Prostate gland (tissue), 2 donors: ENCODE measurements at regions not wholly inside any gene's neighbourhood (a gene's known extent, or its start where the extent isn't known, plus 50 kb on each side); places are given as distances from the start of the nearest gene placed in this dataset.
"Not testable (repeated sequence)": the region's sequence is repeated elsewhere in the genome, so short reads cannot be mapped to it uniquely, and the experiment has no call there.

ENCODE experiments used
- DNase-seq: peaks from one replicate; pipeline ENCODE4 v3.0.0-alpha.2; 2019; ENCODE audit warnings: low spot score
- H3K27ac ChIP-seq, 2 donors: fragments of 200-600 bp; sonication (generic); 2 replicates each; pipeline ENCODE4 v1.5.1; 2017 to 2019
- H3K27me3 ChIP-seq: fragments of 200-600 bp; sonication (generic); replicated peaks from 2 replicates; pipeline ENCODE4 v1.5.1; 2019; ENCODE audit not compliant: insufficient read depth
- H3K36me3 ChIP-seq, 2 donors: fragments of 200-600 bp; sonication (generic); 1 replicate in 1 of 2; 2 replicates in 1 of 2; pipeline versions ENCODE4 v1.5.1 to v1.8.1; 2017 to 2019
- H3K4me1 ChIP-seq: fragments of 200-600 bp; sonication (generic); replicated peaks from 2 replicates; pipeline ENCODE4 v1.5.1; 2019
- H3K4me3 ChIP-seq, 2 donors: fragments of 200-600 bp; sonication (generic); 2 replicates each; pipeline ENCODE4 v1.5.1; 2017 to 2019
- H3K9me3 ChIP-seq: fragments of 200-600 bp; sonication (generic); 2 replicates; pipeline ENCODE4 v1.5.1; 2017
- CTCF ChIP-seq, 4 experiments: fragments of 200-600 bp in 2 of 4; fragments of 450-650 bp in 2 of 4; sonication (generic) in 2 of 4; IDR thresholded peaks; 1 replicate in 3 of 4; 2 replicates in 1 of 4; pipeline ENCODE4 v1.5.1; 2016 to 2019; ENCODE audit warnings: antibody characterized with exemption in 4 of 4, mild to moderate bottlenecking in 2 of 4, moderate library complexity in 2 of 4
- POLR2A ChIP-seq: fragments of 450-650 bp; IDR thresholded peaks from one replicate; pipeline ENCODE4 v1.6.1; 2016; ENCODE audit warnings: antibody characterized with exemption, mild to moderate bottlenecking
- POLR2AphosphoS5 ChIP-seq: sonication (generic); formaldehyde crosslinking; IDR thresholded peaks from one replicate; pipeline ENCODE4 v1.6.1; 2017; ENCODE audit warnings: antibody characterized with exemption
- WGBS: methylation state at CpG from one replicate; pipeline ENCODE4 v1.1.5; 2018; 5-methylcytosine and 5-hydroxymethylcytosine counted together
- intact Hi-C: fragments of 100-400 bp; cut with DNase I; formaldehyde crosslinking; loops from one replicate; pipeline ENCODE4 v1.14.2; 2022

GRCh38 chr6:15021074-15021473 lies 224.8 kb upstream of the JARID2 start:
- Histone ChIP-seq H3K4me1 (no peaks in the 10 kb centered on the region), H3K27me3 (no peaks in the 10 kb centered on the region), H3K4me3 (no peak overlapping the region), H3K9me3 (no peaks in the 10 kb centered on the region), H3K27ac (no peak overlapping the region), H3K36me3 (no peaks in the 10 kb centered on the region)
- intact Hi-C loops, result no loop called here
- 93% methylated on average over 7 of the region's 7 CpGs for WGBS
- no peak for TF ChIP-seq POLR2A
- no peak for TF ChIP-seq POLR2AphosphoS5
- TF ChIP-seq CTCF (IDR thresholded peaks at IDR 0.05), result no peak
- DNase-seq, result no peak

GRCh38 chr6:15023018-15023417 lies 222.9 kb upstream of the JARID2 start:
- WGBS, result 90% methylated on average over 14 of the region's 14 CpGs

DNA sequence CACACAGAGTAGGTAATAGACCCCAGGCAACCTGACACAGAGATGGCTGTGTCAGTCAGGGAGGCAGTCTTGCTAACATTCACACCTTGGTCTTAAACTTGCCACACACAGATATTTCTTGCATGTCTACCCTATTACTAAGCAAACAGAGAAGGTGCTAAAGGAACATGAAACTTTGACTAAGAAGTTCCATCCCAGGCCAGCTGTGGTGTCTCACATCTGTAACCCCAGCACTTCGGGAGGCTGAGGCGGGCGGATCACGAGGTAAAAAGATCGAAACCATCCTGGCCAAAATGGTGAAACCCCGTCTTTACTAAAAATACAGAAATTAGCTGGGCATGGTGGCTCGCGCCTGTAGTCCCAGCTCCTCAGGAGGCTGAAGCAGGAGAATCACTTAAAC lies 222.4 kb upstream of the JARID2 start:
- DNase-seq, result no peak
- Histone ChIP-seq H3K36me3 (no peaks in the 10 kb centered on the region), H3K4me1 (no peaks in the 10 kb centered on the region), H3K4me3 (no peak overlapping the region), H3K27me3 (no peaks in the 10 kb centered on the region), H3K9me3 (no peaks in the 10 kb centered on the region), H3K27ac (no peak overlapping the region)
- TF ChIP-seq POLR2A (no peak), POLR2AphosphoS5 (no peak), CTCF (IDR thresholded peaks at IDR 0.05) (no peak)
- 96% methylated on average over 8 of the region's 8 CpGs for WGBS
- intact Hi-C loops, result no loop called here

More at GRCh38 chr6:15023018-15023417, 222.9 kb upstream of the JARID2 start:
- H3K36me3 ChIP-seq, intact Hi-C loops, H3K4me3 ChIP-seq, H3K27ac ChIP-seq, H3K9me3 ChIP-seq, DNase-seq, H3K27me3 ChIP-seq, H3K4me1 ChIP-seq: not testable (repeated sequence)

- no peaks in the 10 kb centered on the region for H3K36me3 ChIP-seq
- no peaks in the 10 kb centered on the region for H3K4me1 ChIP-seq
- intact Hi-C loops, result no loop called here
- no peaks in the 10 kb centered on the region for H3K27me3 ChIP-seq
- no peak overlapping the region for H3K27ac ChIP-seq
- TF ChIP-seq POLR2AphosphoS5, result no peak
- TF ChIP-seq CTCF (IDR thresholded peaks at IDR 0.05), result no peak
- TF ChIP-seq POLR2A, result no peak
- DNase-seq, result no peak
- H3K9me3 ChIP-seq, result no peaks in the 10 kb centered on the region
- 80% methylated on average over 3 of the region's 3 CpGs for WGBS
- no peak overlapping the region for H3K4me3 ChIP-seq
Measured at GRCh38 chr6:15025446-15025845, 220.4 kb upstream of the JARID2 start.

DNA sequence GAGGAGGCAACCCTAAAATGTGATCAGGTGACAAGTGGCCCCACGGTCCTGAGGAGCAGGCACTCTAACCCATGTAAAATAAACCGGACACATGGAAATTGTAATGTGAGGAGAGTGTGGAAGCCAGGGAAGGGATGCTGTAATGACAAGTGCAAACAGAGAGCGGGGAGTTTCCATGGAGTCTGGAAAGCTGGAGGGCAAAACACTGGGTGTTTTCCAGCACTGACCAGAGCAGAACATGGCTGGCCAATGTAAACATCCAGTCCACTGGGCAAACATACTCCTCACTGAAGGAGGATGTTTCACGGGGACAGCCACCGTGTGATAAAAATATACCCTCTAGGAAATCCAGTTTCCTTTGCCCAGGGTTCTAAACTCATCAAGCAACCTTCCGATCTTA lies 219.0 kb upstream of the JARID2 start:
- Histone ChIP-seq H3K4me3 (no peak overlapping the region), H3K4me1 (no peaks in the 10 kb centered on the region), H3K9me3 (no peaks in the 10 kb centered on the region), H3K27me3 (no peaks in the 10 kb centered on the region), H3K36me3 (no peaks in the 10 kb centered on the region), H3K27ac (no peak overlapping the region)
- 22% methylated on average over 6 of the region's 6 CpGs for WGBS
- intact Hi-C loops, result no loop called here
- peak; percentile 65 for TF ChIP-seq POLR2AphosphoS5
- no peak for TF ChIP-seq POLR2A
- peak; percentile 65 for DNase-seq

DNA sequence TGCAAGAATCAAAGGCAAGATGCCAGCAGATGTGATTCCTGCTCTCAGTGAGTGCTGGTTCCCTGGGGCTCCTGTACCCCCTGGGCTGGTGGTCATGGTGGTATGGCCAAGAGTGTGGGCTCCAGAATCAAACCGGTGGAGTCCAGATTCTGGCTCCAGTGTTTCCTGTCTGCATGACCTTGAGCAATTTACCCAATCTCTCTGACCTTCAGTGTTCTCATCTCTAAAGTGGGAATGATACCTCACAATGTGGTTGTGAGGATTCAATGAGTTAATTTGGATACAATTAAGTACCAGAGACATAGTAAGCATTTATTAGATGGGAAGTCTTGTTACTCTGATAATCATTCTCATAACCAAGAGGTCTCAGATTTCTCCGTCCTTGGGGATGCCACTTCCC lies 218.4 kb upstream of the JARID2 start:
- H3K4me1 ChIP-seq, result no peaks in the 10 kb centered on the region
- H3K27ac ChIP-seq, result no peak overlapping the region
- H3K4me3 ChIP-seq, result no peak overlapping the region
- 86% methylated on average over 2 of the region's 2 CpGs for WGBS
- no peaks in the 10 kb centered on the region for H3K9me3 ChIP-seq
- DNase-seq, result no peak
- no peaks in the 10 kb centered on the region for H3K36me3 ChIP-seq
- no peaks in the 10 kb centered on the region for H3K27me3 ChIP-seq
- intact Hi-C loops, result no loop called here
- no peak for TF ChIP-seq POLR2AphosphoS5
- TF ChIP-seq POLR2A, result no peak
- TF ChIP-seq CTCF (IDR thresholded peaks at IDR 0.05), result no peak
